Pons (tissue), 1 donor: ENCODE measurements at regions not wholly inside any gene's neighbourhood (a gene's known extent, or its start where the extent isn't known, plus 50 kb on each side); places are given as distances from the start of the nearest gene placed in this dataset.
"Not testable (repeated sequence)": the region's sequence is repeated elsewhere in the genome, so short reads cannot be mapped to it uniquely, and the experiment has no call there.

ENCODE experiments used
- DNase-seq: peaks from one replicate; pipeline ENCODE4 v3.0.0-alpha.2; 2016; ENCODE audit warnings: low spot score

- no peak for DNase-seq
Measured at GRCh38 chr11:87462171-87462570, 424.4 kb downstream of the TMEM135 start.

GRCh38 chr11:87460842-87461637 lies 423.3 kb downstream of the TMEM135 start:
- DNase-seq: no peak

DNA sequence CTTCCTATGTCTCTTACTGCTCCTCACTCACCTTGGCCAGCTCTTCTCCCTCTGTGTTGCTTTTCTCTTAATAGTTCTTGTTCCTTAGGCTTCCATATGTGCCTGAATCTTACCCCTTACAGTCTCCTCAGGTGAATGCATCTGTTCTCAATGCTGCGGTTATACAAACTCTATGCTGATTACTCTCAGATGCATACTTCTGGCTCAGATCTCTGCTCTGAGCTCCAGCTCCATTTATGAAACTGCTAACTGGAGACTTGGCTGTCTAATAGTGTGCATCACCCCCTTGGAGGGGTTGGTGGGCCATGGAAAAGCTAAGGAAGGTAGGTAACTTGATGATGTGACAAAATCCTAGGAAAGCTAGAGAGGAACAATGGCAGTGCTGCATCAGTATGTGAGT lies 422.5 kb downstream of the TMEM135 start:
- no peak for DNase-seq

- no peak for DNase-seq
Measured at GRCh38 chr11:87459351-87459750, 421.6 kb downstream of the TMEM135 start.

- DNase-seq: no peak
Measured at GRCh38 chr11:87456499-87456898, 418.8 kb downstream of the TMEM135 start.

- DNase-seq: no peak
Measured at GRCh38 chr11:87455180-87455579, 417.4 kb downstream of the TMEM135 start.

GRCh38 chr11:87454241-87454640 lies 416.5 kb downstream of the TMEM135 start:
- peak; percentile 8 for DNase-seq

- DNase-seq: no peak
Measured at GRCh38 chr11:87453531-87454089, 415.9 kb downstream of the TMEM135 start.

GRCh38 chr11:87452025-87452424 lies 414.3 kb downstream of the TMEM135 start:
- DNase-seq: not testable (repeated sequence)

DNA sequence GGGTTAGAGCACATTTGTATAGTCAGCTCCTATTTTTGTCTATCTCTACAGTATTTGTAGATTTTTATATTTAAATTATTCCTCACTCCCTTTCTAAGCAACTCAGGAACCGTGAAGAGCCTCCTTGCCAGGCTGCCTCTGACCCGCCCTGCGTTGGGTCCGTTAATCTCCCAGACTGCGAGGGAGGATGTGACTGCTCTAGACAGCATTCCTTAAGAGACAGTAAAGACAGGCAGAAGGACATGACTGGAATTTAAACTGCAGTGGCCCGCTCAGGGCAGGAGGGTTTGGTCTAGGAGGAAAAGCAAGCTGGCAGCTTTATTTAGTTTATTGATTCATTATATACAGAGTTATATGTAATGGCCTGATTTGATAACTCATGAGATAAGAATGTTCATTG lies 413.7 kb downstream of the TMEM135 start:
- DNase-seq: no peak

- no peak for DNase-seq
Measured at GRCh38 chr11:87447606-87448005, 409.9 kb downstream of the TMEM135 start.

GRCh38 chr11:87444993-87445392 lies 407.3 kb downstream of the TMEM135 start:
- no peak for DNase-seq

DNA sequence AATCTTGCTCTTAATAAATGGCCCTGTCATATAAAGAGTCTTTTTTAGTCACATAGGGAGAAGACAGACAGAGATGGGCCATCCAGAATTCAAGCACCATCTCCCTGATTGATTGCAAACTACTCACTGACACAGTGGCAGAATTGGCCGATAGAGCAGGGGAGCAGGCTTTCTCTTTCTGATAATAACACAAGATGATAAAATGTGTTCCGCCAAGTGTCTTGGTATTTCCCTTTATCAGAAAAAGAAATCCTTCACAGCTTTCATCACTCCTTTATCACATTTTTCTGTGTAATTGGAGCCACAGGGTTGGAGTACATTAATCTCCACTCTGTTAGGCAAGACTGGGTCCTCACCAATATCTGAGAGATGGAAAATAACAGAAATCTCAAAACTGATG lies 406.0 kb downstream of the TMEM135 start:
- no peak for DNase-seq

- no peak for DNase-seq
Measured at GRCh38 chr11:87440076-87440770, 402.5 kb downstream of the TMEM135 start.

DNA sequence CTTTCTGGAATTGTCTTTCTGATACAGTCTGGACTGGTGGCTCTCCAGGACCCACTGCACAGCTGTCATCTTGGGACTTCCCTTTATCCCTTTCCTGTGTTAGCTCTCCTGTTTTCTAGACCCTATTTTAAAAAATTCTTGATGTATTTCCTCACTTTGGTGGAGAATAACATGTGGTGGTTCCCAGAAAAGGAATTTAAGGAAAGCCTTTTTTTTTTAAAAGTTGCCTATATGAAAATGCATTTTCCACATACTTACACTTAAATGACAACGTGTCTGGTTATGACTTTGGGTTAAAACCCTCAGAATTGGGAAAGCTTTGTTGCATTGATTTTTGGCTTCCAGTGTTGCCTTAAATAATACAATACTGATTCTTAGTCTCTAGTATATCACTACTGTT lies 400.7 kb downstream of the TMEM135 start:
- DNase-seq: no peak

DNA sequence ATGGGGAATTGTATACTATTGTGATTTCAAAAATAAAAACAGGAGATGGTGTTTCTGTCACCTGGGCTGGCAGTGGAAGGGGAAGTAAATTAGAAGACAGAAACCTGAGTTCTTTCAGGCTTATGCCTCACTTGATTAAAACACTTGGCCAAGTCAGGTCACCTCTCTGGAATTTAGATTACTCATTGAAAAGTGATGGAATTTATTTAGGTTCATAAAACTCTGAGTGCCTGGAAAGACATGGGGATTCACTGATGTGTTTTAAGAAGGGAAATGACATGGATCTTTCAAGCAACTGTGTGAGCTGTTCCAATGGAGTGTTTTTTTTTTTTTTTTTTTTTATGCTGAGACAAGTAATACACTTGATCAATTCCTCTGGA lies 400.1 kb downstream of the TMEM135 start:
- no peak for DNase-seq

GRCh38 chr11:87437133-87437843 lies 399.6 kb downstream of the TMEM135 start:
- no peak for DNase-seq

DNA sequence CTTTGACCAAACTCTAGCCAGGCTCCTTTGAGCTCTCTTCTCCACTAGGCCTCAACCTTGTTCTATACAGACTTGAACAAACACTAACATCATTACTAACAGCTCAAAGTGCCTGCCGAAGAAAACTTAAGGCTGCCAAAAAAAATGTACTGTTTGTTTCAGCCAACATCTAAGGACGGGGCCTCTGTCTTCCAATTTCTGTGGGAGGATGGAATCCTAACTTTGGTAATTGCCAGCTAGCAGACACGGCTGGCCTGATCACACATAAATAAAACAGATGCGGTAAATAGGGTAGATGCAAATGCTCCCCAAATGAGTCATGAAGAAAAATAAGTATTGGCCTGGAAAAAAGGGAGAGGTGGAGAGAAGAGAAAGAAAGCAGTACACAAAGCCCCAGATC lies 394.3 kb downstream of the TMEM135 start:
- DNase-seq: no peak

DNA sequence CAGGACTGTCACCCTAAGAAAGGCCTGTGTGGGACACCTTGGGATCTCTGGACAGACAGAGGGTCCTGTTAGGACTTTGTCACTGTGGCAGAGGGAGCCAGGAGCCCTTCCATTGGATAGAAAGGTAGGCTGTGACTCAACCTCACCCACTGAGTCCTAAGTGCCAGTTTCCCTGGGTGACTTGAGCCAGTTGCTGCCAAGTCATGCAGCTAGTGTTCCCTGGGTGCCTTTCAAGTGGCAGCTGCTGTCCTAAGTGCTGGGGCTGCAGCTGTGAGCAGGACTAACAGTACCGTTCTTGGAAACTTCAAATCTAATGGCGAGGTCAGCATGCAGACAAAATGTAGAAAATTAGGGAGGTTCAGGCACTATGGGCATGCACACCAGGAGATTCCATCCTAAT lies 393.7 kb downstream of the TMEM135 start:
- DNase-seq: no peak

DNA sequence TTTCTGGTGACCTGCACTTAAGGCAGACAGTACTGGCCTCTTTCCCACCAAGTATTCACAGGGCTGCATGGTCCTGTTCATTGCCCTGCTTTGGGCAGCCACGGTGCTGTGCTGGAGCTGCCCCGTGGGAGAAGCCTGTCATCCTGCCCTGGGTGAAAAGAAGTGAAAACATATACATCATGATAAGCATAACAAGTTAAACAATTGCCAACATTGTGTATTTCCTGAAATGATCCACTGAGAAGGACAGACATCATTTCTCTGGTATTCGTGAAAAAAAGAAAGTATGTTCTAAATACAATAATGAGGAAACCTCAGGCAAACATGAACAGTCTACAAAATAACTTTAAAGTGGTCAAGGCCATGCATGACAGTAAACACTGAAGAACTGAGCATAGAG lies 393.1 kb downstream of the TMEM135 start:
- no peak for DNase-seq

GRCh38 chr11:87429996-87430395 lies 392.3 kb downstream of the TMEM135 start:
- no peak for DNase-seq

- no peak for DNase-seq
Measured at GRCh38 chr11:87428266-87428665, 390.5 kb downstream of the TMEM135 start.

DNA sequence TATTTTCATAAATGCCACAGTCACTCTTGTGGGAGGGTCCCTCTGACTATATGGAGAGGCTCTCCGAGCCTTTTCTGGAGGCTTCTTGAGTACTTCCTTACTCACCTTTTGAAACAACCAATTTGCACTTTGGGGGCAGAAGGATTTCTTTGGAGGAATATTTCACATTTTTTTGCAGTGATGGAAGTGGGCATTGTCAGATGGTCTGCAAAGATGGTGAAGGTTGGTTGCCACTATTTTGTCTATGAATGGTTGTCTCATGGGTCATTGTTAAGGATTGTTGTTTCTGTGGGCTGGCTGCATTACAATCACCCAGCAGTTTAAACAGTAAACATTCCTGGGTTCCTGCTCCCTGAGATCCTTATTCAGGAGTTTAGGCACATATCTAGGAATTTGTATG lies 388.2 kb downstream of the TMEM135 start:
- DNase-seq: no peak
